MM.1S (cell line): ENCODE measurements at regions not wholly inside any gene's neighbourhood (a gene's known extent, or its start where the extent isn't known, plus 50 kb on each side); places are given as distances from the start of the nearest gene placed in this dataset.
"Not testable (repeated sequence)": the region's sequence is repeated elsewhere in the genome, so short reads cannot be mapped to it uniquely, and the experiment has no call there.

Source experiments
- DNase-seq: peaks from one replicate; pipeline ENCODE4 v3.0.0-alpha.2; 2015
- H2AFZ ChIP-seq: fragments of 300-600 bp; sonication (generic); 2 replicates; pipeline ENCODE4 v1.6.0; 2016; ENCODE audit warnings: antibody characterized with exemption, low read length
- H3F3A ChIP-seq: fragments of 300-600 bp; sonication (generic); 2 replicates; pipeline ENCODE4 v1.6.1; 2016; ENCODE audit warnings: mild to moderate bottlenecking, antibody characterized with exemption, low read length, moderate library complexity, mixed read lengths; ENCODE audit not compliant: insufficient read depth
- H3K27ac ChIP-seq: fragments of 300-600 bp; sonication (generic); 2 replicates; pipeline ENCODE4 v1.5.1; 2016; ENCODE audit warnings: mild to moderate bottlenecking, low read length
- H3K27me3 ChIP-seq: fragments of 300-600 bp; sonication (generic); replicated peaks from 2 replicates; pipeline ENCODE4 v1.6.0; 2016; ENCODE audit warnings: low read length; ENCODE audit not compliant: insufficient read depth
- H3K36me3 ChIP-seq: fragments of 300-600 bp; sonication (generic); replicated peaks from 2 replicates; pipeline ENCODE4 v1.6.1; 2016; ENCODE audit warnings: mild to moderate bottlenecking, low read length, mixed read lengths; ENCODE audit not compliant: insufficient read depth
- H3K4me1 ChIP-seq: fragments of 300-600 bp; sonication (generic); 2 replicates; pipeline ENCODE4 v1.6.1; 2016; ENCODE audit warnings: low read length, mixed read lengths
- H3K4me2 ChIP-seq: fragments of 300-600 bp; sonication (generic); 2 replicates; pipeline ENCODE4 v1.6.0; 2016; ENCODE audit warnings: low read depth, low read length
- H3K4me3 ChIP-seq: fragments of 300-600 bp; sonication (generic); 2 replicates; pipeline ENCODE4 v1.5.1; 2016; ENCODE audit warnings: low read length, mixed read lengths
- H3K79me2 ChIP-seq: fragments of 300-600 bp; sonication (generic); 2 replicates; pipeline ENCODE4 v1.6.1; 2016; ENCODE audit warnings: mixed run types, low read length, mixed read lengths
- H3K9ac ChIP-seq: fragments of 300-600 bp; sonication (generic); 2 replicates; pipeline ENCODE4 v1.6.1; 2016; ENCODE audit warnings: low read length, mixed read lengths
- H3K9me2 ChIP-seq: fragments of 300-600 bp; sonication (generic); replicated peaks from 2 replicates; pipeline ENCODE4 v1.6.1; 2016; ENCODE audit warnings: mild to moderate bottlenecking, low read length, mixed read lengths; ENCODE audit not compliant: insufficient read depth
- H3K9me3 ChIP-seq: fragments of 300-600 bp; sonication (generic); replicated peaks from 2 replicates; pipeline ENCODE4 v1.6.1; 2016; ENCODE audit warnings: mild to moderate bottlenecking, low read length, mixed read lengths; ENCODE audit not compliant: insufficient read depth
- H4K20me1 ChIP-seq: fragments of 300-600 bp; sonication (generic); 2 replicates; pipeline ENCODE4 v1.6.1; 2016; ENCODE audit warnings: mild to moderate bottlenecking, low read length, moderate library complexity, mixed read lengths; ENCODE audit not compliant: insufficient read depth
- EZH2 ChIP-seq: fragments of 300-600 bp; sonication (generic); optimal IDR thresholded peaks from 2 replicates; pipeline ENCODE3; 2017; ENCODE audit warnings: low read depth, mild to moderate bottlenecking, antibody characterized with exemption, low read length, mixed read lengths
- EZH2phosphoT487 ChIP-seq: fragments of 300-600 bp; sonication (generic); IDR thresholded peaks from 2 replicates; pipeline ENCODE4 v1.6.1; 2018; ENCODE audit warnings: antibody characterized with exemption, low read length
- TF ChIP-seq, protein P1 (sequence below): fragments of 300-600 bp; sonication (generic); IDR thresholded peaks from 2 replicates; pipeline ENCODE4 v1.5.1; 2016; ENCODE audit warnings: antibody characterized with exemption, low read length, mixed read lengths

DNA sequence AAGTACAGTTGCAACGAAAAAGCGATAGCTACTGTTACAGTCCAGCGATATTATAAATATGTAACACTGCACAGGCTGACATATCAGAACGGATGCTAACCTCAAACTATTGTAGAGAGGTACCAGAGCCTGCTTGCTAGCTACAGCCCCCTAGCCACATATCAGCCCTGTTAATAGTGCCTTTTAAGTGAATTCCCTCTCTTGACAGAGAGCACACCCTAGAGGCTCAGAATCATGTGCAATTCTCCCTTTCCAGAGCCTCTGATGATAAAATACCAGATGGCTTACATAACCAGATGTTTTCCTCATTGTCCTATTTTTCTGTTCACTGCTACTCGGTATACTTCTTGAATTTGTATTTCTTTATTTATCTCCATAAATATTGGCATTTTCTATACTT is 960.7 kb upstream of the CELF2 start:
- no peaks in the 10 kb centered on the region for H3K36me3 ChIP-seq
- TF ChIP-seq, protein P1, sequence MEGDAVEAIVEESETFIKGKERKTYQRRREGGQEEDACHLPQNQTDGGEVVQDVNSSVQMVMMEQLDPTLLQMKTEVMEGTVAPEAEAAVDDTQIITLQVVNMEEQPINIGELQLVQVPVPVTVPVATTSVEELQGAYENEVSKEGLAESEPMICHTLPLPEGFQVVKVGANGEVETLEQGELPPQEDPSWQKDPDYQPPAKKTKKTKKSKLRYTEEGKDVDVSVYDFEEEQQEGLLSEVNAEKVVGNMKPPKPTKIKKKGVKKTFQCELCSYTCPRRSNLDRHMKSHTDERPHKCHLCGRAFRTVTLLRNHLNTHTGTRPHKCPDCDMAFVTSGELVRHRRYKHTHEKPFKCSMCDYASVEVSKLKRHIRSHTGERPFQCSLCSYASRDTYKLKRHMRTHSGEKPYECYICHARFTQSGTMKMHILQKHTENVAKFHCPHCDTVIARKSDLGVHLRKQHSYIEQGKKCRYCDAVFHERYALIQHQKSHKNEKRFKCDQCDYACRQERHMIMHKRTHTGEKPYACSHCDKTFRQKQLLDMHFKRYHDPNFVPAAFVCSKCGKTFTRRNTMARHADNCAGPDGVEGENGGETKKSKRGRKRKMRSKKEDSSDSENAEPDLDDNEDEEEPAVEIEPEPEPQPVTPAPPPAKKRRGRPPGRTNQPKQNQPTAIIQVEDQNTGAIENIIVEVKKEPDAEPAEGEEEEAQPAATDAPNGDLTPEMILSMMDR = no peak
- TF ChIP-seq EZH2phosphoT487 (no peak), EZH2 (no peak)
- DNase-seq = no peak
- H3K27ac ChIP-seq = no peak overlapping the region
- no peaks in the 10 kb centered on the region for H3K4me1 ChIP-seq
- no peaks in the 10 kb centered on the region for H4K20me1 ChIP-seq
- H3K9me2 ChIP-seq = no peaks in the 10 kb centered on the region
- no peak overlapping the region for H3K4me2 ChIP-seq
- H2AFZ ChIP-seq = no peak overlapping the region
- no peaks in the 10 kb centered on the region for H3K79me2 ChIP-seq
- no peaks in the 10 kb centered on the region for H3K27me3 ChIP-seq
- H3K4me3 ChIP-seq = no peak overlapping the region
- no peak overlapping the region for H3K9ac ChIP-seq
- no peaks in the 10 kb centered on the region for H3F3A ChIP-seq
- no peaks in the 10 kb centered on the region for H3K9me3 ChIP-seq

DNA sequence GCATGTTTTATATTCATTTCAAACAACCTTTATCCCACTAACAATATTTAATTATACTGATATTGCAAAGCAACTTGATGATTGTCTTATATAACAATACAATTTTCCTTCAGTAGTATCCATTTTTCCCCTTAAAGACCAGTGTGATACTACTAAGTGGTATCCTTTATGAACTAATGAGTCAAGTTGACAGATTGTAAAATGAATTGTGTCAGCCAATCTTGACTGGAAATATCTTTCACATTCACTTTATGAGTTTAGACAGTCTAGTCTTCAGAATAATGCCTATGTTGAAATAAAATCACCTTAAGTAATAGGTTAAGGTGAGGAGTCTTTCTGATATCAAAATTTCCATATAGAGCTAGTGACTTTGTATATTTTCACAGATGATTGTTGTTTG is 950.0 kb upstream of the CELF2 start:
- no peaks in the 10 kb centered on the region for H3K27me3 ChIP-seq
- H2AFZ ChIP-seq = no peak overlapping the region
- DNase-seq = no peak
- H3K4me3 ChIP-seq = no peak overlapping the region
- H3K36me3 ChIP-seq = no peaks in the 10 kb centered on the region
- H3K9ac ChIP-seq = no peak overlapping the region
- H3K4me2 ChIP-seq = no peak overlapping the region
- no peak overlapping the region for H3K27ac ChIP-seq
- H3K79me2 ChIP-seq = no peaks in the 10 kb centered on the region
- no peaks in the 10 kb centered on the region for H3K9me3 ChIP-seq
- no peaks in the 10 kb centered on the region for H3K4me1 ChIP-seq
- no peaks in the 10 kb centered on the region for H4K20me1 ChIP-seq
- no peaks in the 10 kb centered on the region for H3F3A ChIP-seq
- TF ChIP-seq, protein P1 = no peak
- TF ChIP-seq EZH2phosphoT487 (no peak), EZH2 (no peak)
- H3K9me2 ChIP-seq = no peaks in the 10 kb centered on the region

DNA sequence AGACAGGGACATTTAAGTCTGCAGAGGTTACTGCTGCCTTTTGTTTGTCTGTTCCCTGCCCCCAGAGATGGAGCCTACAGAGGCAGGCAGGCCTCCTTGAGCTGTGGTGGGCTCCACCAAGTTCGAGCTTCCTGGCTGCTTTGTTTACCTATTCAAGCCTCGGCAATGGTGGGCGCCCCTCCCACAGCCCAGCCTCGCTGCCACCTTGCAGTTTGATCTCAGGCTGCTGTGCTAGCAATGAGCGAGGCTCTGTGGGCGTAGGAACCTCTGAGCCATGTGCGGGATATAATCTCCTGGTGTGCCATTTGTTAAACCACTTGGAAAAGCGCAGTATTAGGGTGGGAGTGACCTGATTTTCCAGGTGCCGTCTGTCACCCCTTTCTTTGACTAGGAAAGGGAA is 942.8 kb upstream of the CELF2 start:
- H3K4me1 ChIP-seq, H3K27ac ChIP-seq, H3K9me3 ChIP-seq, H4K20me1 ChIP-seq, H2AFZ ChIP-seq, H3K9ac ChIP-seq, DNase-seq, H3F3A ChIP-seq, H3K9me2 ChIP-seq, H3K36me3 ChIP-seq, H3K4me3 ChIP-seq, H3K79me2 ChIP-seq, H3K27me3 ChIP-seq, H3K4me2 ChIP-seq: not testable (repeated sequence)

DNA sequence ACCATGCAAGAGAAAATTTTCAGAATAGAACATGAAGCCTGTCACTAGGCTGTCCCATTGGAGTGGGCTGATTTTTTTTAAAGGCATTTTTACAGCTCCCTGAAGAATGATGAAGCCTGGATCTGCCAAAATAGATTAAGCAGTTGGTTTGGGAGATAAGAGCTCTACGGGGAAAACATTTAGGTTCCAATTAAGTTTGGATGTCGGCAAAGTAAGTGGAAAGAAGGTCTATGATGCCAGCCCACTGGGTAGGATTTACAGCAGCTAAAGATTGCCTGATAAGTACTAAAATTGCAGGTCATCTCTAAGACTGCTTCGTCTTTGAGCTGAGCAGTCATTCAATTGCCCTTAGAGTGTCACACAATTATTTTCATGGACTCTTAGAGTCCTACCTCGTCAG is 939.2 kb upstream of the CELF2 start:
- Histone ChIP-seq H2AFZ (no peak overlapping the region), H3K9me3 (no peaks in the 10 kb centered on the region), H3K9ac (no peak overlapping the region), H3K4me3 (no peak overlapping the region), H3K4me2 (no peak overlapping the region), H3K27me3 (no peaks in the 10 kb centered on the region), H3F3A (no peaks in the 10 kb centered on the region), H3K79me2 (no peaks in the 10 kb centered on the region), H3K36me3 (no peaks in the 10 kb centered on the region), H3K4me1 (no peaks in the 10 kb centered on the region), H3K27ac (no peak overlapping the region), H4K20me1 (no peaks in the 10 kb centered on the region), H3K9me2 (no peaks in the 10 kb centered on the region)
- no peak for DNase-seq
- TF ChIP-seq EZH2 (no peak), EZH2phosphoT487 (no peak)
- TF ChIP-seq, protein P1 = no peak
